ENCODE measurements at regions not wholly inside any gene's neighbourhood (a gene's known extent, or its start where the extent isn't known, plus 50 kb on each side); places are given as distances from the start of the nearest gene placed in this dataset.

DNA sequence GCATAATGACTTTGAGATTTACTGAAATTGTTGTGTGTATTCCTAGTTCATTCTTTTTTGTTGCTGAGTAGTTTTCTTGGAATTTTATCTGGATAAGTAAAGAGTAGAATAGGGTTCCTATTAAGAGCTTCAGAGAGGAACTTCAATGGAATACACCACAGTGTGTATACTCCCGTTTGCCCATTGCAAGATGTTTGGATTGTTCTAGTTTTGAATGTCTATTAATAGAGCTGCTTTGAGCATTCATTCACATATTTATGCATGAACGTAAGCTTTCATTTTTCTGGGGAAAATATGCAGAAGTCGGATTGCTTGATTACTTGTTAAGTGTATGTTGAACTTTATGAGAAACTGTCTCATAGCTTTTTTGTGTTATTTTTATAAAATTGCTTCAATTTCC lies 580.5 kb downstream of the OTOL1 start:
- TF ChIP-seq TEAD4 (IDR thresholded peaks at IDR 0.05) (no peak), RAD21 (IDR thresholded peaks at IDR 0.05; ENCODE audit: low read depth) (no peak), TAF1 (IDR thresholded peaks at IDR 0.05; ENCODE audit: low read depth) (no peak), CREB1 (IDR thresholded peaks at IDR 0.05; ENCODE audit: low read depth) (no peak), EP300 (IDR thresholded peaks at IDR 0.05; ENCODE audit: borderline replicate concordance) (no peak), TCF12 (IDR thresholded peaks at IDR 0.05; ENCODE audit: low read depth) (no peak), CEBPB (IDR thresholded peaks at IDR 0.05) (no peak), YY1 (IDR thresholded peaks at IDR 0.05; ENCODE audit: low read depth) (no peak), EGR1 (IDR thresholded peaks at IDR 0.05) (no peak), ZBTB7A (IDR thresholded peaks at IDR 0.05; ENCODE audit: low read depth) (no peak), FOXM1 (IDR thresholded peaks at IDR 0.05; ENCODE audit: borderline replicate concordance, low read depth) (no peak)
- TF ChIP-seq, protein P1, sequence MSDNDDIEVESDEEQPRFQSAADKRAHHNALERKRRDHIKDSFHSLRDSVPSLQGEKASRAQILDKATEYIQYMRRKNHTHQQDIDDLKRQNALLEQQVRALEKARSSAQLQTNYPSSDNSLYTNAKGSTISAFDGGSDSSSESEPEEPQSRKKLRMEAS (IDR thresholded peaks at IDR 0.05) = no peak
- TF ChIP-seq, protein P2, sequence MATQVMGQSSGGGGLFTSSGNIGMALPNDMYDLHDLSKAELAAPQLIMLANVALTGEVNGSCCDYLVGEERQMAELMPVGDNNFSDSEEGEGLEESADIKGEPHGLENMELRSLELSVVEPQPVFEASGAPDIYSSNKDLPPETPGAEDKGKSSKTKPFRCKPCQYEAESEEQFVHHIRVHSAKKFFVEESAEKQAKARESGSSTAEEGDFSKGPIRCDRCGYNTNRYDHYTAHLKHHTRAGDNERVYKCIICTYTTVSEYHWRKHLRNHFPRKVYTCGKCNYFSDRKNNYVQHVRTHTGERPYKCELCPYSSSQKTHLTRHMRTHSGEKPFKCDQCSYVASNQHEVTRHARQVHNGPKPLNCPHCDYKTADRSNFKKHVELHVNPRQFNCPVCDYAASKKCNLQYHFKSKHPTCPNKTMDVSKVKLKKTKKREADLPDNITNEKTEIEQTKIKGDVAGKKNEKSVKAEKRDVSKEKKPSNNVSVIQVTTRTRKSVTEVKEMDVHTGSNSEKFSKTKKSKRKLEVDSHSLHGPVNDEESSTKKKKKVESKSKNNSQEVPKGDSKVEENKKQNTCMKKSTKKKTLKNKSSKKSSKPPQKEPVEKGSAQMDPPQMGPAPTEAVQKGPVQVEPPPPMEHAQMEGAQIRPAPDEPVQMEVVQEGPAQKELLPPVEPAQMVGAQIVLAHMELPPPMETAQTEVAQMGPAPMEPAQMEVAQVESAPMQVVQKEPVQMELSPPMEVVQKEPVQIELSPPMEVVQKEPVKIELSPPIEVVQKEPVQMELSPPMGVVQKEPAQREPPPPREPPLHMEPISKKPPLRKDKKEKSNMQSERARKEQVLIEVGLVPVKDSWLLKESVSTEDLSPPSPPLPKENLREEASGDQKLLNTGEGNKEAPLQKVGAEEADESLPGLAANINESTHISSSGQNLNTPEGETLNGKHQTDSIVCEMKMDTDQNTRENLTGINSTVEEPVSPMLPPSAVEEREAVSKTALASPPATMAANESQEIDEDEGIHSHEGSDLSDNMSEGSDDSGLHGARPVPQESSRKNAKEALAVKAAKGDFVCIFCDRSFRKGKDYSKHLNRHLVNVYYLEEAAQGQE (IDR thresholded peaks at IDR 0.05; ENCODE audit: low read depth) = no peak
- TF ChIP-seq, protein P3, sequence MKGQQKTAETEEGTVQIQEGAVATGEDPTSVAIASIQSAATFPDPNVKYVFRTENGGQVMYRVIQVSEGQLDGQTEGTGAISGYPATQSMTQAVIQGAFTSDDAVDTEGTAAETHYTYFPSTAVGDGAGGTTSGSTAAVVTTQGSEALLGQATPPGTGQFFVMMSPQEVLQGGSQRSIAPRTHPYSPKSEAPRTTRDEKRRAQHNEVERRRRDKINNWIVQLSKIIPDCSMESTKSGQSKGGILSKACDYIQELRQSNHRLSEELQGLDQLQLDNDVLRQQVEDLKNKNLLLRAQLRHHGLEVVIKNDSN (IDR thresholded peaks at IDR 0.05) = no peak
